ENCODE measurements at regions not wholly inside any gene's neighbourhood (a gene's known extent, or its start where the extent isn't known, plus 50 kb on each side); places are given as distances from the start of the nearest gene placed in this dataset.

- TF ChIP-seq BHLHE40 (IDR thresholded peaks at IDR 0.05; ENCODE audit: low read depth, low read length), result no peak
- TF ChIP-seq CTCF (IDR thresholded peaks at IDR 0.05), result no peak
These were observed 244.5 kb downstream of the TPBG start for GRCh38 chr6:82607998-82608725.
